K562 (cell line): ENCODE measurements at regions not wholly inside any gene's neighbourhood (a gene's known extent, or its start where the extent isn't known, plus 50 kb on each side); places are given as distances from the start of the nearest gene placed in this dataset.
A peak's percentile ranks its signal among the peaks of the same experiment; 100 is the strongest.

Source experiments
- REST ChIP-seq, 2 experiments: fragments of 450-650 bp; formaldehyde crosslinking in 1 of 2; IDR thresholded peaks; 2 replicates each; pipeline versions ENCODE4 v1.4.0 to v1.6.1; 2014 to 2020; ENCODE audit warnings: mild to moderate bottlenecking in 2 of 2, borderline replicate concordance in 1 of 2, low read depth in 1 of 2

- TF ChIP-seq REST (IDR thresholded peaks at IDR 0.05; ENCODE audit: borderline replicate concordance): peak; percentile 36; the same call in 1 of the 2 replicates
- TF ChIP-seq REST (CRISPR knock-in tag; IDR thresholded peaks at IDR 0.05; ENCODE audit: low read depth): no peak
Measured at GRCh38 chr7:142420554-142421362, 162.9 kb upstream of the PRSS58 start (continued).
